Stimulated activated CD8-positive, alpha-beta memory T cell treated with anti-CD3 and anti-CD28 coated beads, Interleukin-2, amount 100 ng/mL, for 1 hour (primary cell): ENCODE measurements at regions not wholly inside any gene's neighbourhood (a gene's known extent, or its start where the extent isn't known, plus 50 kb on each side); places are given as distances from the start of the nearest gene placed in this dataset.

Experiments
- DNase-seq, 2 donors: peaks; one replicate each; pipeline ENCODE4 v3.0.0-alpha.2; 2020; ENCODE audit warnings: low read depth in 2 of 2

- no peak for DNase-seq
Measured at GRCh38 chr22:48646216-48646925, 1181.3 kb downstream of the BRD1 start.

GRCh38 chr22:48645766-48646165, 1181.9 kb downstream of the BRD1 start:
- no peak for DNase-seq

GRCh38 chr22:48644997-48645396, 1182.7 kb downstream of the BRD1 start:
- DNase-seq: no peak

DNA sequence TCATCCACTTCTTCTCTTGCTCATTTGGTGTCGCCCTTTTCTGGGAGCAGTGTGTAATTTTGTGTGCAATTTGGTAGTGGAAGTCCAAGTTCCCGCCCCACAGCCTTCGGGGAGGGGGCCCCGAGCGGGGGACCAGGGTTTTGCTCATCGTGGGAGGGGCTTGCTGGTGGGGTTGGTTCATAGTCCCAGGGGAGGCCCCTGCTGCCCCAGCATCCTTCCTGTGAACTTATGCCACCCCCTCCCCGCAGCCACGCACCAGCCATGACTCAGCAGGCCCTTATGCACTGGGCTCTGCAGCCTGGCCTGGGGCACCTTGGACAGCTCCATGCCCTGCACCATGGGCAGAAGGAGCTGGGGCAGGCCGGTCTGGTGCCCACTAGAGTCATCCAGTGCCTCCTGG, 1183.6 kb downstream of the BRD1 start:
- DNase-seq: no peak

- DNase-seq: no peak
Measured at GRCh38 chr22:48643066-48643731, 1184.5 kb downstream of the BRD1 start.

- no peak for DNase-seq
Measured at GRCh38 chr22:48642550-48642949, 1185.1 kb downstream of the BRD1 start.

- no peak for DNase-seq
Measured at GRCh38 chr22:48641906-48642475, 1185.7 kb downstream of the BRD1 start.

GRCh38 chr22:48640890-48641841, 1186.5 kb downstream of the BRD1 start:
- DNase-seq: no peak

GRCh38 chr22:48639896-48640748, 1187.6 kb downstream of the BRD1 start:
- no peak for DNase-seq

- DNase-seq: no peak
Measured at GRCh38 chr22:48639021-48639795, 1188.5 kb downstream of the BRD1 start.

DNA sequence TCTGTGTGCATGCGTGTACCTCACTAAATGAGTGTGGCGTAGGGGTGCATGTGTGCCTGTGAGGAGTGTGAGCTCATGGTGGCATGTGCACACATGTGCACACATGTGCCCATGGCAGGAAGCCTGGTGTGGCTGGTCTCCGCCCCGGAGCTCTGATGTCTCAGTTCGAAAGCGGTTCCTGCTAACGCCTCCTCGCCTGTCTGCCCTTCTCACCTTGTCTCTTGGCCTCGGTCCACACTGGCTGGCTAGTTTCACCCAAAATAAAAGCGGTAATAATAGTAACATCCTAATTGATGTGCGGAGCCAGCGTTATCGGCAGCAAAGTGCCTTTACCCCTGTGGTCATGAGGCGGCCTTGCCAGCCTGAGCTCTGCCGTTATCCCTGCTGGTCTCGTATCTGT, 1190.4 kb downstream of the BRD1 start:
- no peak for DNase-seq

DNA sequence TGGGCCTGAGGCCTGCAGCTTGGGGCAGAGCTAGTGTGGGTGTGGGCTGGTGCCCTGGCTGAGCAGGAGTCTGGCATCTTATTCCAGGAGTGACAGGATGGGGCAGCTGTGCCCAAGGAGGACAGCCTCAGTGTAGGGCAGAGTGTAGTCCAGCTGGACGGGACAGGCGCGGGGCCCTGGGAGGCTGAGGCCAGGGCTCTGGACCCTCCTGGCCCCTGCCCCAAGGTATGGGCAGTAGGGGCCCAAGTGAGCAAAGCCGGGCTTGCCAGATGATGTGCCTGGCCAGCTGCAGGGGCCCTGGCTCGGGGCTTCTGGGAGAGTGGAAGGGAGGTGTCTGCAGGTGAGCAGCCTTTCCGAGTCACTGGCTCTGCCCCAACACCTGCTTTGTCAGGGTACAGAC, 1190.9 kb downstream of the BRD1 start:
- DNase-seq: no peak

DNA sequence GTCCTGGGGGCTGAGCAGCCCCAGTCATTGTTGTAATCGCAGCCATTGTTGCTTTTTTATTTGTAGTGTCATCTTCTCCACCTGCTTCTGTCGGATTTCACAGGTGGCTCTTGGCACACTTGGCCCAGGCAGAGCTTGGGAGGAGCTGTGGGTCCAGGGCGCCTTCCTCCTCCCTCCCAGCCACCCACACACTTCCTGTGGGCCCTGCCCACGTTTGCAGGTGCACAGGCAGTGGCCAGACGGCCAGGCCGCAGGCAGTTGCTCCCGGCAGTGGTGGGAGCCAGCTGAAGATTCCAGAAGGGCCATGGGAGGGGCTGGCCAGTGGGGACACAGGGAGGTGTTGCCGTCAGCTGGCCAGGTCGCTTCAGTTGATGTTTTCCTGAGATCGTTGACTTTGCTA, 1191.9 kb downstream of the BRD1 start:
- no peak for DNase-seq

- DNase-seq: no peak
Measured at GRCh38 chr22:48635031-48635430, 1192.6 kb downstream of the BRD1 start.

GRCh38 chr22:48633996-48634836, 1193.5 kb downstream of the BRD1 start:
- no peak for DNase-seq

DNA sequence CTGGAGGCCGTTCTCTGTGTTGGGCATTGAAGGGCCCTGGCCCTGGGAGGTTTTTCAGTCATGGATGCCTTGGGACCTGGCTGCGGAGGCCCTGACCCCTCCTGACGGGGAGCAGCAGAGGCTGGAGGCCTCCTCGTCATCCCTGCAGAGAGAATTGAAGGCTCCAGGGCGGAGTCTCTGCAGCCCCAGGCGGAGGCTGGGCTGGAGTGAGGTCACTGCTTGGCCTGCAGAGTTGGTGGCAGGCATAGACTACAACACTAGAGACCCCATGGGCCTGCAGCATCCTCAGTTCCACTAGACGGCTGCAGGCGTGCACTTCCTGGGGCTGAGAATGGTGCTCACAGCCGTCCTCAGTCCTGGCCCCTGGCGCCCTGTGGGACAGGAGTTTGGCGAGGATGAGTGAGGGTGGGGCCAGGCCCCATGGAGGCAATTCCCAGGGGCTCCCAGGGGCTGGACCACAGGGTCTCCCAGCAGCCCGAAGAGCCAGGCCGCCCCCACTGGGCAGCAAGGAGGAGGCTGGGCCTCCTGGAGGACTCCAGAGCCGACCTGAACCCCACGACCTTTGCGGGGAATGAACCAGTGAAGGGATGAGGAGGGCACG, 1194.9 kb downstream of the BRD1 start:
- DNase-seq: no peak

GRCh38 chr22:48631288-48631863, 1196.3 kb downstream of the BRD1 start:
- DNase-seq: no peak

- DNase-seq: no peak
Measured at GRCh38 chr22:48630848-48631247, 1196.8 kb downstream of the BRD1 start.

- no peak for DNase-seq
Measured at GRCh38 chr22:48630433-48630754, 1197.3 kb downstream of the BRD1 start.
